HG02885 (cell line): ENCODE measurements at regions not wholly inside any gene's neighbourhood (a gene's known extent, or its start where the extent isn't known, plus 50 kb on each side); places are given as distances from the start of the nearest gene placed in this dataset.

Experiments used
- ATAC-seq: cut with Tn5 transposase; IDR thresholded peaks from one replicate; pipeline ENCODE4 v1.9.1; 2021; ENCODE audit warnings: mild to moderate bottlenecking; ENCODE audit not compliant: unreplicated experiment, poor library complexity

DNA sequence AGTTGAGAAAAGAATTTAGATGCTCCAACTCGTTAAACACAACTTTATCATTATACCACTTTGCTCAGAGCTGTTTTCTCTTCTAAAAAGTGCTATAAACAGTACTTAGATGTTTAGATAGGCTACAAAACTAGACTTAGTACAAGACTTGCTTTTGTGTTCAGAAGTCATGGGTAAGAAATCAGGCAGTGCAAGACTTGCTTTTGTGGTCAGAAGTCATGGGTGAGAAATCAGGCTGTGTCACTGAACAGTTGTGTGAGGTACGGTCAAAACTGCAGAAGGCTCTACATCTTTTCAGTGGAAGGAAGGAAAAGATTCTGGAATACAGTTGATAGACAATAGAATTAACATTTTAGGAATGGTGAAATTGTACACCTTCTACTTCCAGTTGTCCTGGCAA is 239.7 kb downstream of the DNAJB9 start:
- no peak for ATAC-seq

DNA sequence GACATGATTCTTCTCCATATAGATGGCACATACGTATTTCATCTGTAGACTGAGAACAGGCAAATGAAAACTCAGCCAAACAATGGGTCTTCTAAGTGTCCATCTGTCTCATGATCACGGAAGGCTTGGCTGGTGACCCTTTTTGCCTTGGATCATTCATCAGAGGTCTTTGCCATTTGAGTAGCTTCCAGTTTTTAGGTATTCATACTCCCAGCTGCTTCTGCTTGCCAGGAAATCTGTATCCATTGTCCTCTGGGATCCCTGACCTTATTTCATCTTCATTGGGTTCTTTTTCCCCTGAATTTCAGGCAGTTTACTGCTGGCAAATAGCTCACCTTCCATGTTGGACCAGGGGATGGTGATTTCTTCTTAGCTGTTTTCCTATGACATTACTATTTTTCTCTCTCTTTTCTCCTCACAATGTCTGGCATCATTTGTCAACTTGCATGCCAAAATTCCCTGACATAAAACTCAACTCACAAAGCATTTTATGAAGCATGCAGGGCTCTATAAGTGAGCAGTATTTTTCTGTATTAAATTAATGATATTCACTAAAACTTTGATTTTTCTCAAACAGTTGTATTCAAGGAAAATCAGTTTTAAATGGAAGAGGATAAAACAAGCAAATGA is 241.2 kb downstream of the DNAJB9 start:
- no peak for ATAC-seq

DNA sequence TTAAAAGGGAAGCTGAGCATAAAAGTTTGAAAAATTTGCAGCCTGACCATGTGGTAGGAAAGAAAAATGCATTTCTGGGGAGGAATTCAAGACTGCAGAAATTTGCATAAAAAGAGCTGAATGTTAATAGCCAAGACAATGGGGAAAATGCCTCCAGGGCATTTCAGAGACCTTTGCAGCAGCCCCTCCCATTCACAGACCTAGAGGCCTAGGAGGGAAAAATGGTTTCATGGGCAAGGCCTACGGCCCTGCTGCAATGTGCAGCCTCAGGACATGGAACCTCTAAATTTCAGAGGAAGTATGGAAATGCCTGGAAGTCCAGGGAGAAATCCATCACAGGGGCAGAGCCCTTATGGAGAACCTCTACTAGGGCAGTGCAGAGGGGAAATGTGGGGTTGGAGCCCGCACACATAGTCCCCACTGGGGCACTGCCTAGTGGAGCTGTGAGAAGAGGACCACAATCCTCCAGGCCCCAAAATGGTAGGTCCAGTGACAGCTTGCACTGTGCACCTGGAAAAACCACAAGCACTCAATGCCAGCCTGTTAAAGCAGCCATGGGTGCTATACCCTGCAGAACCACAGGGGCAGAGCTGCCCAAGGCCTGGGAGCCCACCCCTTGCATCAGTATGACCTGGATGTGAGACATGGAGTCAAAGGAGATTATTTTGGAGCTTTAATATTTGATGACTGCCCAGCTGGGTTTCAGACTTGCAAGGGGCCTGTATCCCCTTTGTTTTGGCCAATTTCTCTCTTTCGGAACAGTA is 243.8 kb downstream of the DNAJB9 start:
- ATAC-seq: no peak

DNA sequence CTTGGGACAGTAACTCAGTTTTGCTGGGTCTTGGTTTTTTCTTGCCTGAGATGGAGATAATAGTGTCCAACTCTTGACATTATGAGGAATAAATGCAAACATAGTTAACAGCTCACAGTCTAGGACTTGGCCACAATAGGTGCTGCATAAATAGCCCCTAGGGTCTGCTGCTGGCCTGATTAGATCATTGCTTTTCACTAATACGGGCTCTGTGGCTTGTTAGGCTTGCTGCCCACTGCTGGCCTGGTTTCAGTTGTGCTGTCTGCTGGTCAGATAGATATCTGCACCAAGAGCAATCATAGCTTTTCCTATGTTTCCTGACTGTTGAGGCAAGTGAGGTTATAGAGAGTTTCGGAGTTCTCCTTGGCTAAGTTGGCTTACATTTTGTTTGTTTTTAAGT is 246.1 kb downstream of the DNAJB9 start:
- no peak for ATAC-seq

DNA sequence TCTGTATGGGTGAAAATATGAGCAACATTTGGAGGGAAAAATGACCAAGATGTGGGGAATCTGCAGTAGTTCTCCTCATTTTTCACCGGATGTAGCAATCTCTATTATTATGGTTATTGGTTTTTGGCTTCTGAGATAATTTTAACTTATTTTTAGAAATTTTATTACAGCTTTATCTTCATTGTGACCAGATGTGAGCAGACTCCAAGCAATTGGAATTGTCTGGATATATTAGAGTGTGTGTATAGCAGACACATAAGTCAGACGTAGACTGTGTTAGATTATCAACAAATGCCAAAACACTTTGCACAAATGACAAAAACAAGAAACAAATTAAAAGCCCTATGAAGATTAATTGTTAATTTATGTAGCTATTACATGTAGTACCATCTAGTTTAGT is 249.1 kb downstream of the DNAJB9 start:
- no peak for ATAC-seq

DNA sequence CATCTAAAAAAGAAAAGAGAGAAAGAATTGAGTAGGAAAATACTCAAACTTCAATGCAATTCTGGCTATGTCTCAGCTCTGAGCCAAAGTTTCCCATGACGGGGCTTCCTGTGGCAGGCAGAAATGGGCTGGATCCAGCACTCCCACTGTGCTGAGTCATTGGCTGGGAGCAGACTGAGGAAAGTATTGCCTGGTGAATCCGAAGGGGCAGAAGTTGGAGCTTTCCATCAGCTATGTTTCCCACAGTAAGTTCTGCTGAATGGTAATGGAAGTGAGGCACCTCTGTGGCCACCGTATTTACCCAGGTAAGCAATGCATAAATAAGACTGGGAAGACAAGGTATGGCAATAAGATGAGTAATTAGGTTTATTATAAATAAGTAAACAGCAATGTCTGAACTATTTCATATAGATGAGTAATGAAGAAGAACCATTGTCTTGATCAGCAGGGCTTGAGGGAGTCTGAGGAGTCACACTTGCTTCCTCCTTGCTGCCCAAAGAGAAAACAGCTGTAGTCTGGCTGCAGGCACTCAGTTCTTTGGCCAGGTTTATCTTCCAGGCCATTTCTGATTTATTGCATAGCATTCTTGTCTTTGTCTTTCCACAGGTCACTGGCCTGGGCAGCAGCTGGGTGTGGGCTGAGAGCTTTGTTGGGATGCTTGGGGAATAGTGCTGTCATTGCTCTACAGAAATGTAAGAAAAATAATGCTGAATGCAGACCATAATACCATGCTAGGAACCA is 255.3 kb downstream of the DNAJB9 start:
- ATAC-seq: no peak

DNA sequence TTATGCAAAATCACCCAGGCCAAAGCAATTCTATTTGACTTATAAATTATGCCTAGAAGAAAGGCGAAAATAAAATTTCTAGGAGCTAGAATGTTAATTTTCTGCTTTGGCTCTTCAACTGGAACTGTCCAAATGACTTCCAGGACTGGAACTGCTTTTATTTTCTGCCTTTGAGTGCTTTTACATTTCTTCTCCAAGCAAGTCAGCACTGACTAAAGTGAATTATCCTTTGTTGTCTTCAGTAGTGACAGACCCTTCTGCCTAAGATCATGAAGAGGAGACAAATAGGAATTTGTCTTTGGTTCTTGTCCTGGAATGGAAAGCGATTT is 255.9 kb downstream of the DNAJB9 start:
- no peak for ATAC-seq

DNA sequence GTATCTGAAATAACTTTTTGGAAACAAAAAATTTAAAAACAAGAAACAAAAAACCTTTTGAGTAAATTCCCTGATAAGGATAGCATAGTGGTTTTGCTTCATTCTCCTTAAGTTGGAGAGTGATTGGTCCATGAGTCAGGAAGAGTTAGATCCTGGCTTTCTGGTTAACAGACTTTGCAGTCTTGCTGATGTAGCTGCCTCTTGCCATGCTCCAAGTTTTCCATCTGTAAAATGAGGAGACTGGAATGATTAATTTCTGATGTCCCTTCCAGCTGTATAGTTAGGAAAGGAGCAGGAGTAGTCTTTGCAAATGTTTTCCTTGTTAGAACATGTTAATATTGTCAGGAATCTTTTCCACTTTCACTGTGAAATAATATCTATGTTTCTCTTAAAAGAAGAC is 266.6 kb downstream of the DNAJB9 start:
- no peak for ATAC-seq

DNA sequence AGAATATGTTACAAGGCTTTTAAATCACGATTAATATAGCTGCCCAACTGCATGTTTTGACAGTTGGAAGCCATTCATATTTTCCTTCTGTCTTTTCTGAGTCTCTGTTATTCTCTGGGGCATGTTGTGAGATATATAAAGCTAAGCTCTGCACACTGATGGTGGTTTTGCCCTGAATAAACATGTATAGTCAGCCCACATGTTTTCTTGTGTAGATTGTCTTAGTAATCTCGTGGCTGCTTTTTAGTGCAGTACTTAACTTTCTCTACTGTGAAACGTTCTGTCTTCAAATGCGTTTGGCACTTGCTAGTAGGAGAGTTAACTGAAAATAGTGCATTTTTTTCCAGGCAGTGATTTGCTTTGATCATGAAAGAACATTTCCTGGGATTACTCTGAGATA is 268.5 kb downstream of the DNAJB9 start:
- no peak for ATAC-seq

DNA sequence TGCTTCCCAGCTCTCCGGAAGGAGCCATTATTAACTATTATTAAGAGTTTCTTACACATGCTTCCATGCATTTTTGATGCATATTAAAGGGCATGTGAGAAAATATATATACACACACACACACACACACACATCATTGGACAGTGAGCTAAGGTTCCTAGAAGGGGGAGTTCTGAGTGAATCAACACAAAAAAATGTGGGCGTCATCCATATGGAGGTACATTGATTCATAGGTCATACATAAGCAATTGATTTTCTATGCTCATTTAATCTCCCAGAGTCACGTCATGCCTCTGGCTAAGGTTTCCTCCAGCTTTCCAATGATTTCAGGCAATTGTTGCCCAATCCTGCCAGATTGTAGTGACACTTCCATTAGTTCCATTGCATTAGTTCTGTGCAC is 269.4 kb downstream of the DNAJB9 start:
- no peak for ATAC-seq

DNA sequence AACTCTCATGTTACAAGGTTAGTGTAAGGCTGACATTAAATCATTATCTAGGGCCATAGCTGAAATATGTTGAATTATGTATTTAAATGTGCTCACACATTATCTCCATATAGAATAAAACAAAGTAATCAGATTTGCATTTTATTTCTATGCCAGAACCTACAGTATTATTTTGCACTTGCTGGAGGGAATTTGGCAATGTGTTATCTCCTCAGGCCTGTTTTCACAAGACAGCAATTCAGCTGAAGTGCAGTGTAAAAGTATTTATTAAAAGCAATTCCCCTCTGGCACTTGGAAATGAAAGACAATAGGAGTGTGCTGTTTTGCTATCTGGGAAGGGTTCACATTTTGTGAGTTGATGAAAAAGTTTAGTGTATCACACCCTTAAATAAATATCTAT is 276.3 kb downstream of the DNAJB9 start:
- ATAC-seq: no peak

DNA sequence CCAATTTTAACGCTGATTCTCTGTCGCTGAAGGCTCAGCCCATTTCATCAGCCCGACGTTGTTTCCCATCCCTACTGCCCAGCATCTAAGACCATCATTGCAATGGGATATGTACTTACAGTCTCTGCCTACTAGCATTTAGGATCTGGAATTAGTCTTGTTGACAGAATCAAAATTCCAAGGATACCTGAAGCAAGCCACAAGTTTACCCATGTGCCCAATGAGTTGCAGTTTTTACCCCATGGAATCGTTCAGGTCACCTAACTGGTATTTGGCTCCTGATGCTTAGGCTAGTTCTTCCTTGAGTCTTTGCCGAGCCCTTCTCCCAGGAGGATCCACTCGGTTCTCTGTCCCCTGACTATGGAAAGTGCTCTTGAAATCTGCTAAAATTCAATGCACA is 276.8 kb downstream of the DNAJB9 start:
- no peak for ATAC-seq

DNA sequence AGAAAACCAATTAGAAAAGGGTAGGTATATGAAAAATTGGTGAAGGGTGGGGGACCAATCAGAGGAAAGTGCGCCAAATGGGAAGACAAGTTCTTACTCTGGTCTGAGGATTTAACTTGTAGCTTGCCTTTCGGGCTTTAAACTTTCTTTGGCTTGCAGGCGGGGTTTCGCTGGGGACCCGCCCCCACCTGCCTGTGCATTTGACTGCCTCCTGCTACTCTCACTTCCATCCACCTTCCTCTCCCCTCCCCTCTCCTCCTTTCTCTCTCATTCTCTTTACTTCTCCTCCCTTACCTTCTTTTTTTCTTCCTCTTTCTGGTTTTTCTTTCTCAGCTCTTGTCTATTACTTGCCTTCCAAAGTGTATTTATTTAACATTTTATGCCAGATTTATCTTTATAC is 278.8 kb downstream of the DNAJB9 start:
- ATAC-seq: no peak

DNA sequence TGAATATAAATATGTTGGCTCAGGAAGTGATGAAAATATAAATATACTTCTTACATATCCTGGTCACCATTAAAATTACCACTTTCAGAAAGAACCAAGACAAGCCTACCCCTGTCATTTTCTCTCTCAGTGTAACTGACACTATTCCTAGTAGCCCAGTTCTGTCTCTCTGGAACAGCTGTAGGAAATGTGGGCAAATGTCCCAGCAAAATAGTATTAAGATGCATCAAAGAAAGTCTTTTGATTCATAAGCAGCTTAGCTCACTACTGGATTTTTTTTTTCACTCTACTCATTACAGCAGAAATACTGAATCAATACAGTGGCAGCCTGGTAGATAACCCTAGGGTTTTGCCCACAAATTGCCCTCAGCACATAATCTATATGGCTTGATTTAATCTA is 290.9 kb downstream of the DNAJB9 start:
- ATAC-seq: no peak

DNA sequence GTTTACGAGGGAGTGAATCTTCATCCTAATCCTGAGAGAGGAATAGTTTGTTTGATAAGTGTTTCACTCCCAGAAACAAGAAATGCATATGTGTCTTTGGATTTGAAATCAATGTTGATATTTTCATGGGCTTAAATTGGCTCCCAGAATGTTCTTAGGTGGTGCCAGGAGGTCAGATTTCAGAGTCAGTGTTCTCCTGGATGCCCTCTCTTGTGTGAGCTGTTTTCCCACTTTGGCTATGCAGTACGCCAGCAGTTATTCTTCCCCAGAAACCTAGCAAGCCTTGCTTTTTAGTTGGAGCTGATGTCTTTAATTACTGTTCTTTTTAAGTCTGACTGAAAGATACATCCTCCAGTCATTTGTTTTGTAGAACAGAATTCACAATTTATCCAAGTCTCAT is 291.4 kb downstream of the DNAJB9 start:
- no peak for ATAC-seq

DNA sequence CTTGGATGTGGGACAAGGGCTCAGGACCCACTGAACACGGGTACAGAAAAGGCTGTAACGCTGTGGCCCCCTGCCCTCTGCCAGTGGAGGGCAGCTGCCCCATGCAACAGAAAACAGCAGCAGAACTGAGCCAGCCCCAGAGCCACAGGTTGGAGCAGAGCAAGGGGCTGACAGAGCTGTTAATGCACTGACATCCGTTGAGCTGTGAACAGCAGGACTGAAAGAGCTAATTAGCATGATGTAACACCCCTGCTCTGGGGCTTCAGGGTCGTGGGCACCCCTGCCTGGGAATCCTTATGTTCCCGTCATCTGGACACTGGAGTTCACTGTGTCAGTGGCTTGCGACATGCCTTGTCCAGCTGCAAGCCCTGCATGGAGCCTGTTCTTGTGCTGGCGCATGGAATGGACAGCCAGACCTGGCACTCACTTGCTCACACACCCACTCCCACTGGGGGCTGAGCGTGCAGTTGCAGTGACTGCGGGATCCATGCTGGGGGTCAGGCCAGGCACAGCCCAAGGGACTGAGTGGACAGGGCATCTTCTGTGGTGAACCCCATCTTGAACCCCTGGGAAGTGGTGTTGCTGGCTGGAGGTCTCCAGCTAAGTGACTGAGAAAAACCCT is 293.7 kb downstream of the DNAJB9 start:
- ATAC-seq: no peak

DNA sequence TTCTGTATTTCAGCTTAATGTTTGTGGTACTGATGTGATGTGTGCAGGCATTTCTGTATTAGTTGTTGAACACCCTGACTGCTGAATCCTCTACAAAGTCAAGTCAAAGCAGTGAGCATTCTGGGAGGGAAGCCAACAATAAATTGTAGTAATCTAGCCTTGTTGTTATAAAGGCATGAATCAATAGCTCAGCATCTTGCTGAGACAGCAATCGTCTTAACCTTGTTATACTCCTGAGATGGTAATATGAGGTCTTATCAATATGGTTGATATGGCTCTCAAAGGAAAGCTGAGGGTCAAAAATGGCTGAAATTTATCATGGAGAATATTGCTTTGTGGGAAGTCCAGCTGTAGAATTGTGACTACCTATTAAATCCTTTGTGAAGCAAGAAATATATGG is 299.4 kb downstream of the DNAJB9 start:
- no peak for ATAC-seq

DNA sequence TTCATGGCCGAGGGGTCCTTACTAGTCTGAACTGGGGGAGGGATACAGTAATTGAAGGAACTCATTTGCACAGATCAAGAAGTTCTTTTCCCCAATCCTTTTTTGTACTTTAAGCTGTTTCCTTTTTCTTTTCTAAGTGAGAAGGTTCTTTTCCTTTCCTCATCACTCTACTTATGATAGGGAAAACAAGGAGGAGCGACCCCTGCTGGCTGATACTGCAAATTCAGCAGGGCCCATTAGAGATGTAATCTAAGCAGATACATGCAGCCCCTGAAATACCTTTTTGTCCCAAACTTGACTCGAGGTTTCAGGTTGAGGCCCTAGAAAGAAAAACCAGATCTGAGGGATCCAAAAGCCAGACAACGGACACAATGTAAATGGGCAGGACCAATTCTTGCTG is 305.5 kb downstream of the DNAJB9 start:
- ATAC-seq: peak; percentile 51

DNA sequence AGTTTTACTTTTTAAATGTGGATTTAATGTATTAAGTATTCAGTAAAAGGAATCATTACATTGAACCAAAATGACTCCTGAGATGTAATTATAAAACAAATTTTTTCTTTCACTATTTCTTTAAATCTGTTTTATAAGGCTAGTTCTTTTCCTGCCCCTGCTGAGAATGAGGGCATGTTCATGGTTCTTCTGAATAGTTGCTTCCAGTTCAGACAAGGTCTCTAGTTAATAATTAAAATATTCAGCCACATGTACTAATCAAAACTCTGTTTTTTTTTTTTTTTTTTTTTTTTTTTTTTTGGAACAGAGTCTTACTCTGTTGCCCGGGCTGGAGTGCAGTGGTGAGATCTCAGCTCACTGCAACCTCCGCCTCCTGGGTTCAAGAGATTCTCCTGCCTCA is 321.2 kb downstream of the DNAJB9 start:
- ATAC-seq: no peak

DNA sequence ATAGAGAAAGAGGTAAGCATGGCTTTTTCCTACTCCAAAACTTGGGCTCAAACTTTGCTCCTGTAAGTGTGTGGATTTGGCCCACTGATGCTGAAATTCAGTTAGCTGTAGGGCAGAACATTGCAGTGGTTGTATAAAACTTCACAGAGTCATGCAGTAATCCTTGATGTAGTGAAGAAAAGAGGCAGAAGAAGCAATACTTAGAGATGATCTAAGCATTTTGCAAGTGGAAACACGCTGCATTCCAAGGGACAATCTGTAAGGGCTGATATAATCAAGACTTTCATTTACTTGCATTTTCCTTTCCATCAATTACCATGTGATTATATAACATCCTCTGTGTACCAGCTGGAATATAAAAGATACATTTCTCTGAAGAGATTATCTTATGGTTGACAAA is 338.8 kb downstream of the DNAJB9 start:
- no peak for ATAC-seq

DNA sequence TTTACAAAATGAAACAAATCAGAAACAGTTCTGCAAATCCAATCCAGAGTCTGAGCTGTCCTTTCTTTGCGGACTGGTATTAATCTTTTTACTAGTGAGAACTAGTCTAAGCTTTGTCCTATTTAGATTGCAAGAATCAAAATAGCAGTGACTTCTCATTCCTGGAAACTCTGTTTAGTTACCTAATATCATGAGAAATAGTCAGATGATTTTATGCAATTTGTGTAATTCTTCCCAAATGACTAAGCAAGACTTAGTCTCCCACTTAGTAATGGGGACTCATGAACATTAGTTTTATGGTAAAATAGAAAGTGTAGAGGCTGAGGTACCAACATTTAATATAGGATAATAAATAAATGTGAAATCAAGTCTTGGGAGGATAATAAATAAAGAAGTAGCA is 341.3 kb downstream of the DNAJB9 start:
- ATAC-seq: no peak
